H1 (cell line): ENCODE measurements at regions not wholly inside any gene's neighbourhood (a gene's known extent, or its start where the extent isn't known, plus 50 kb on each side); places are given as distances from the start of the nearest gene placed in this dataset.

Source experiments
- CTCF ChIA-PET: fragments of 300-600 bp; sonication (Branson Sonifier 250); formaldehyde crosslinking; loops from one replicate; lab custom pipeline; 2021; ENCODE audit not compliant: partially characterized antibody; lab: Charles Lee
- POLR2A ChIA-PET: fragments of 300-600 bp; sonication (Branson Sonifier 250); formaldehyde crosslinking; loops from one replicate; lab custom pipeline; 2021; ENCODE audit warnings: inconsistent platforms; ENCODE audit not compliant: partially characterized antibody; lab: Charles Lee
- DNase-seq, 2 experiments: peaks; one replicate each; pipeline versions ENCODE4 v3.0.0 to v3.0.0-alpha.2; 2010 to 2022; ENCODE audit warnings: low spot score in 2 of 2, low read depth in 1 of 2, mixed read lengths in 1 of 2
- FAIRE-seq: peaks from 2 replicates; lab custom pipeline; 2011; peaks lifted over from hg19 to GRCh38; lab: Jason Lieb, UNC
- H2AFZ ChIP-seq: 2 replicates; pipeline ENCODE4 v1.8.1; 2012; ENCODE audit warnings: low read length, inconsistent platforms
- H2AK5ac ChIP-seq: 2 replicates; pipeline ENCODE4 v1.6.1; 2013; ENCODE audit warnings: low read depth, low read length
- H2BK120ac ChIP-seq: replicated peaks from 2 replicates; pipeline ENCODE3; 2013; ENCODE audit warnings: low read depth, low read length, inconsistent platforms
- H2BK12ac ChIP-seq: 2 replicates; pipeline ENCODE4 v1.6.1; 2013; ENCODE audit warnings: low read depth, low read length
- H2BK15ac ChIP-seq: 2 replicates; pipeline ENCODE4 v1.6.1; 2013; ENCODE audit warnings: low read length
- H2BK20ac ChIP-seq: 2 replicates; pipeline ENCODE4 v1.6.1; 2013; ENCODE audit warnings: low read length
- H2BK5ac ChIP-seq: 2 replicates; pipeline ENCODE4 v1.6.1; 2013; ENCODE audit warnings: low read depth, low read length
- H3K14ac ChIP-seq: 2 replicates; pipeline ENCODE4 v1.6.1; 2013; ENCODE audit warnings: inconsistent platforms; ENCODE audit not compliant: insufficient read length
- H3K18ac ChIP-seq: 2 replicates; pipeline ENCODE4 v1.6.1; 2013; ENCODE audit warnings: low read length; ENCODE audit errors: extremely low read depth
- H3K23ac ChIP-seq: 2 replicates; pipeline ENCODE4 v1.6.1; 2013; ENCODE audit warnings: inconsistent platforms; ENCODE audit not compliant: insufficient read length
- H3K23me2 ChIP-seq: 2 replicates; pipeline ENCODE4 v1.6.1; 2013; ENCODE audit warnings: low read depth, low read length
- H3K27ac ChIP-seq: 2 replicates; pipeline ENCODE4 v1.6.1; 2011; ENCODE audit warnings: low read depth, low read length, inconsistent platforms
- H3K27me3 ChIP-seq, 4 experiments: replicated peaks in 1 of 4; 1 replicate in 1 of 4; 2 replicates in 3 of 4; pipeline versions ENCODE4 v1.6.1 to v1.8.1; 2011 to 2013; ENCODE audit warnings: low read length in 3 of 4, mild to moderate bottlenecking in 3 of 4, inconsistent platforms in 2 of 4, mixed read lengths in 2 of 4, moderate library complexity in 1 of 4; ENCODE audit not compliant: control insufficient read depth in 3 of 4, insufficient read depth in 3 of 4; ENCODE audit errors: extremely low read depth in 1 of 4
- H3K36me3 ChIP-seq, 4 experiments: 2 replicates each; pipeline versions ENCODE4 v1.6.1 to v1.8.1; 2011 to 2013; ENCODE audit warnings: mild to moderate bottlenecking in 4 of 4, low read length in 3 of 4, moderate library complexity in 2 of 4, control low read depth in 1 of 4, inconsistent platforms in 1 of 4; ENCODE audit not compliant: insufficient read depth in 4 of 4, control insufficient read depth in 2 of 4
- H3K4ac ChIP-seq: replicated peaks from 2 replicates; pipeline ENCODE3; 2013; ENCODE audit warnings: low read length, low read depth, mixed read lengths, inconsistent platforms; ENCODE audit not compliant: insufficient read length
- H3K4me1 ChIP-seq, 4 experiments: replicated peaks in 1 of 4; 1 replicate in 1 of 4; 2 replicates in 3 of 4; pipeline versions ENCODE4 v1.6.1 to v1.8.1; 2011 to 2013; ENCODE audit warnings: low read length in 3 of 4, inconsistent platforms in 2 of 4, mixed read lengths in 1 of 4; ENCODE audit not compliant: insufficient read depth in 4 of 4, control insufficient read depth in 3 of 4
- H3K4me2 ChIP-seq, 2 experiments: 2 replicates each; pipeline versions ENCODE4 v1.6.1 to v1.8.1; 2011 to 2013; ENCODE audit warnings: low read depth in 2 of 2, low read length in 2 of 2, control low read depth in 1 of 2, inconsistent platforms in 1 of 2, mild to moderate bottlenecking in 1 of 2; ENCODE audit not compliant: insufficient read depth in 1 of 2
- H3K4me3 ChIP-seq, 4 experiments: fragments of 200-600, 300-600 bp in 1 of 4; sonication (generic), shearing (Covaris generic), sonication (Bioruptor Twin) in 1 of 4; 2 replicates each; pipeline versions ENCODE4 v1.5.1 to v1.8.1; 2011 to 2016; ENCODE audit warnings: low read length in 4 of 4, low read depth in 3 of 4, control low read depth in 2 of 4, inconsistent platforms in 2 of 4, mild to moderate bottlenecking in 2 of 4, mixed read lengths in 1 of 4, moderate library complexity in 1 of 4; ENCODE audit not compliant: insufficient read depth in 2 of 4; ENCODE audit errors: extremely low read depth in 1 of 4
- H3K56ac ChIP-seq: replicated peaks from 2 replicates; pipeline ENCODE3; 2013; ENCODE audit warnings: low read depth, mild to moderate bottlenecking, mixed read lengths, low read length, inconsistent platforms; ENCODE audit not compliant: insufficient read length
- H3K79me1 ChIP-seq: 2 replicates; pipeline ENCODE4 v1.6.1; 2013; ENCODE audit warnings: low read depth, low read length, control low read depth
- H3K79me2 ChIP-seq, 2 experiments: 2 replicates each; pipeline versions ENCODE4 v1.6.1 to v1.8.1; 2012 to 2013; ENCODE audit warnings: low read length in 2 of 2, mild to moderate bottlenecking in 2 of 2, inconsistent platforms in 1 of 2; ENCODE audit not compliant: insufficient read depth in 2 of 2, control insufficient read depth in 1 of 2
- H3K9ac ChIP-seq, 4 experiments: replicated peaks in 1 of 4; 1 replicate in 1 of 4; 2 replicates in 3 of 4; pipeline versions ENCODE4 v1.6.1 to v1.8.1; 2011 to 2013; ENCODE audit warnings: low read depth in 3 of 4, low read length in 3 of 4, control low read depth in 2 of 4, mild to moderate bottlenecking in 2 of 4, moderate library complexity in 2 of 4, inconsistent platforms in 1 of 4; ENCODE audit errors: extremely low read depth in 1 of 4
- H3K9me3 ChIP-seq, 2 experiments: 2 replicates each; pipeline versions ENCODE4 v1.6.1 to v1.8.1; 2012 to 2013; ENCODE audit warnings: mild to moderate bottlenecking in 2 of 2, moderate library complexity in 2 of 2, control low read depth in 1 of 2, inconsistent platforms in 1 of 2, low read depth in 1 of 2, low read length in 1 of 2, mixed read lengths in 1 of 2; ENCODE audit not compliant: insufficient read depth in 2 of 2
- H4K20me1 ChIP-seq, 2 experiments: replicated peaks in 1 of 2; 2 replicates each; pipeline versions ENCODE3 to v1.8.1; 2011 to 2013; ENCODE audit warnings: inconsistent platforms in 2 of 2, low read length in 2 of 2, mild to moderate bottlenecking in 1 of 2; ENCODE audit not compliant: insufficient read depth in 2 of 2, control insufficient read depth in 1 of 2
- H4K5ac ChIP-seq: 2 replicates; pipeline ENCODE4 v1.6.1; 2013; ENCODE audit warnings: low read length, low read depth, mixed read lengths, inconsistent platforms; ENCODE audit not compliant: insufficient read length
- H4K8ac ChIP-seq: 2 replicates; pipeline ENCODE4 v1.8.0; 2013; ENCODE audit warnings: mild to moderate bottlenecking, moderate library complexity, low read length, inconsistent platforms; ENCODE audit not compliant: insufficient read depth; ENCODE audit errors: extremely low read depth
- H4K91ac ChIP-seq: replicated peaks from 2 replicates; pipeline ENCODE3; 2013; ENCODE audit warnings: low read length, mixed read lengths, inconsistent platforms; ENCODE audit not compliant: insufficient read length
- WGBS, 2 experiments: shearing (Covaris generic) in 1 of 2; methylation state at CpG; one replicate each; pipeline versions ENCODE4 v1.1.6 to v1.1.7; 2013 to 2015; ENCODE audit warnings: low lambda C conversion rate in 2 of 2, mixed read lengths in 2 of 2, inconsistent platforms in 1 of 2, low coverage in 1 of 2, missing lambda C conversion rate in 1 of 2; ENCODE audit not compliant: insufficient replicate concordance in 2 of 2, insufficient coverage in 1 of 2, insufficient read length in 1 of 2; ENCODE audit errors: extremely low coverage in 1 of 2, missing lambda C conversion rate in 1 of 2; 5-methylcytosine and 5-hydroxymethylcytosine counted together

- no peaks in the 10 kb centered on the region for H3K27me3 ChIP-seq
- no peak overlapping the region for H2BK5ac ChIP-seq
- H3K79me2 ChIP-seq: no peaks in the 10 kb centered on the region
- 87% methylated on average over 8 of the region's 8 CpGs; no CpG with 5 or more reads in 1 of the 2 experiments for WGBS, 2 experiments
- no peak overlapping the region for H2AFZ ChIP-seq
- H3K9me3 ChIP-seq: no peaks in the 10 kb centered on the region
- no peak overlapping the region for H4K5ac ChIP-seq
- FAIRE-seq (no peak), DNase-seq (no peak)
- CTCF ChIA-PET: interaction anchor here (0.8 kb wide), 1 partner anchor 10 kb away, joined by 5 read pairs; no protein-coding TSS in a partner anchor
- H2BK12ac ChIP-seq: no peak overlapping the region
- no peak overlapping the region for H2AK5ac ChIP-seq
- no peak overlapping the region for H3K27ac ChIP-seq
- H3K4me1 ChIP-seq: peaks cover 0 to 2% (median under 1%) of the 10 kb centered on the region in 4 experiments; a peak in 5 of 7 replicates
- no peaks in the 10 kb centered on the region for H3K36me3 ChIP-seq
- H3K23ac ChIP-seq: no peak overlapping the region
- H4K91ac ChIP-seq: no peak overlapping the region
- POLR2A ChIA-PET: no interaction called here
- no peak overlapping the region for H3K56ac ChIP-seq
- H3K4me2 ChIP-seq: no peak overlapping the region
- H3K79me1 ChIP-seq: no peaks in the 10 kb centered on the region
- H4K20me1 ChIP-seq: no peaks in the 10 kb centered on the region
- H2BK15ac ChIP-seq: no peak overlapping the region
- no peaks in the 10 kb centered on the region for H3K23me2 ChIP-seq
- no peak overlapping the region for H3K14ac ChIP-seq
- no peak overlapping the region for H2BK120ac ChIP-seq
- H3K4ac ChIP-seq: no peak overlapping the region
- H3K18ac ChIP-seq: no peak overlapping the region
- no peak overlapping the region for H3K4me3 ChIP-seq
- H4K8ac ChIP-seq: no peak overlapping the region
- H3K9ac ChIP-seq: no peak overlapping the region
- 0 out of 2 replicates have a peak overlapping the region, but pooled peaks have one; percentile 7 for H2BK20ac ChIP-seq
Measured at GRCh38 chr18:75581336-75582131, 154.0 kb upstream of the SMIM21 start.
